AG10803 (cell line): ENCODE measurements at regions not wholly inside any gene's neighbourhood (a gene's known extent, or its start where the extent isn't known, plus 50 kb on each side); places are given as distances from the start of the nearest gene placed in this dataset.
A peak's percentile ranks its signal among the peaks of the same experiment; 100 is the strongest.
"Not testable (repeated sequence)": the region's sequence is repeated elsewhere in the genome, so short reads cannot be mapped to it uniquely, and the experiment has no call there.

Experiments
- DNase-seq: peaks from one replicate; pipeline ENCODE4 v3.0.0; 2010; ENCODE audit warnings: low read depth
- H3K4me3 ChIP-seq: 2 replicates; pipeline ENCODE4 v1.5.1; 2011; ENCODE audit warnings: mild to moderate bottlenecking, low read length, control low read depth
- TF ChIP-seq, protein P1 (sequence below): conservative IDR thresholded peaks from 2 replicates; pipeline ENCODE4 v1.5.1; 2011; ENCODE audit warnings: mild to moderate bottlenecking, low read length, control low read depth, inconsistent platforms

DNA sequence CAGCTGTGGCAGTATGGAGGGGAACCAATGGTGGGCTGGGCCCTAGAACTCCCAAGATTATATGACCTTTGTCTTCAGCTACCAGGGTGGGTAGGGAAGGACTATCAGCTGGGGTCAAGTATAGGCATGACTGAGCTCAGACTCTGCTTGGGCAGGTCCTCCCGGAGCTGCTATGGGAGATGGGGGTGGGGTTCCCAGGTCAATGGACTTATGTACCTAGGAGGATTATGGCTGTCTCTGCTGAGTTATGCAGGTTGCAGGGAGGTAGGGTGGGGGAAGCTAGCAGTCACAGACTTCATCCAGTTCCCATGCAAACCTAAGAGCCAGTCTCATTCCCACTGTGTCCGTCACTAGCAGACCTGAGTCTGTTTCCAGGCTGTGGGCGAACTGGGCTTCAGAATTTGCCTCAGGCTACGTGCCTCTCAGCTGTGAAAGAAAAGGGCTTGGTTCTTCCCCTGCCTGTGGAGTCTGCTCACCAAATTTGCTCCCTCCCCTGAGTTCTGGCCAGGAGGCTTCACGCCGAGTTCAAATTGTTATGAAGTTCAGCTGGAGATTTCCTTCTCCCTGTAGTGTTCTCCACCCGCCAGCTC is 985.8 kb upstream of the NRXN1 start:
- DNase-seq: no peak
- no peak overlapping the region for H3K4me3 ChIP-seq
- TF ChIP-seq, protein P1, sequence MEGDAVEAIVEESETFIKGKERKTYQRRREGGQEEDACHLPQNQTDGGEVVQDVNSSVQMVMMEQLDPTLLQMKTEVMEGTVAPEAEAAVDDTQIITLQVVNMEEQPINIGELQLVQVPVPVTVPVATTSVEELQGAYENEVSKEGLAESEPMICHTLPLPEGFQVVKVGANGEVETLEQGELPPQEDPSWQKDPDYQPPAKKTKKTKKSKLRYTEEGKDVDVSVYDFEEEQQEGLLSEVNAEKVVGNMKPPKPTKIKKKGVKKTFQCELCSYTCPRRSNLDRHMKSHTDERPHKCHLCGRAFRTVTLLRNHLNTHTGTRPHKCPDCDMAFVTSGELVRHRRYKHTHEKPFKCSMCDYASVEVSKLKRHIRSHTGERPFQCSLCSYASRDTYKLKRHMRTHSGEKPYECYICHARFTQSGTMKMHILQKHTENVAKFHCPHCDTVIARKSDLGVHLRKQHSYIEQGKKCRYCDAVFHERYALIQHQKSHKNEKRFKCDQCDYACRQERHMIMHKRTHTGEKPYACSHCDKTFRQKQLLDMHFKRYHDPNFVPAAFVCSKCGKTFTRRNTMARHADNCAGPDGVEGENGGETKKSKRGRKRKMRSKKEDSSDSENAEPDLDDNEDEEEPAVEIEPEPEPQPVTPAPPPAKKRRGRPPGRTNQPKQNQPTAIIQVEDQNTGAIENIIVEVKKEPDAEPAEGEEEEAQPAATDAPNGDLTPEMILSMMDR: no peak

DNA sequence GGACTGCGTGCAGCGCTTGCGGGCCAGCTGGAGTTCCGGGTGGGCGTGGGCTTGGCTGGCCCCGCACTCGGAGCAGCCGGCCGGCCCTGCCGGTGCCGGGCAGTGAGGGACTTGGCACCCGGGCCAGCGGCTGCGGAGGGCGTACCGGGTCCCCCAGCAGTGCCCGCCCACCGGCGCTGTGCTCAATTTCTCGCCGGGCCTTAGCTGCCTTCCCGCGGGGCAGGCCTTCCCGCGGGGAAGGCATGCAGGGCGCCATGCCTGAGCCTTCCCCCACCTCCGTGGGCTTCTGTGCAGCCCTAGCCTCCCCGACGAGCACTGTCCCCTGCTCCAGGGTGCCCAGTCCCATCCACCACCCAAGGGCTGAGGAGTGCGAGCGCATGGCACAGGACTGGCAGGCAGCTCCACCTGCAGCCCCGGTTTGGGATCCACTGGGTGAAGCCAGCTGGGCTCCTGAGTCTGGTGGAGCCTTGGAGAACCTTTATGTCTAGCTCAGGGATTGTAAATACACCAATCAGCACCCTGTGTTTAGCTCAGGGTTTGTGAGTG is 975.0 kb upstream of the NRXN1 start:
- not testable (repeated sequence) for H3K4me3 ChIP-seq, DNase-seq

DNA sequence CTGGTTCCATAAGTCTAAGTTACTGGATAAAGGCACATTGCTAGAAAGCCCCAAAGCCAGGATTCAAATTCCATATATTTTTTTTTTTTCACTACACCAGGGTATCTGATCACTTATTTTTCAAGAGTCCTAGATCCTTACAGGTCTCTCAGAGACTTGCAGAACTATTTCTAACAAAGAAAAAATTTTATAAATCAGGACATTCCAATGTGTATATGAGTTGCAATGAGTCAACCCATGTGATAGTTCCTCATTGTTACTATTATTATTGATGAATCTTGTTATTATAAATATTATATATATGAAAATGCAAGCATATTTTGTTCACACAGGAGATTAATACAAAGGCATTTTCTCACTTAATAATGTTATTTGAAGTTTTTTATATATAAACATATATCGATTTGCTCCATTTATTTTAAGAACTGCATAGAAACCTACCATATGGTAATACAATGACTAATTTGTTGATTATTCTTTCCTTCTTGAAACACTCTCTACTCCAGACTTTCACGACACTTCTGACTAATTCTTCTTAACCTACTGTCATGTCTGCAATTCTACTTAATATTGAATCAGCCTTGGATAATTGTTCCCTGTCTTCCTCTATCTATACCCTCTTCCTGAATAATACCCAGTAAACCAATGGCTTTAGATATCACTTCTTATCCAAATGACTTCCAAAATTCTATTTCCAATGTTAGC is 968.4 kb upstream of the NRXN1 start:
- TF ChIP-seq, protein P1: no peak
- H3K4me3 ChIP-seq: no peak overlapping the region
- DNase-seq: peak; percentile 12

DNA sequence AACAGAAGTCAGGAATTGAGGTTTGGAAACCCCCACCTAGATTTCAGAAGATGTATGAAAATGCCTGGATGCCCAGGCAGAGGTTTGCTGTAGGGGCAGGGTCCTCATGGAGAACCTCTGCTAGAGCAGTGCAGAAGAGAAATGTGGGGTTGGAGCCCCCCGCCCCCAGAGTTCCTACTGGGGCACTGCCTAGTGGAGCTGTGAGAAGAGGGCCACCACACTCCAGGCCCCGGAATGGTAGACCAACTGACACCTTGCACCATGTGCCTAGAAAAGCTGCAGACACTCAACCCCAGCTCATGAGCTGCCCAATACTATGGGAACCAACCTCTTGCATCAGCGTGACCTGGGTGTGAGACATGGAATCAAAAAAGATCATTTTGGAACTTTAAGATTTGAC is 967.0 kb upstream of the NRXN1 start:
- DNase-seq: no peak

DNA sequence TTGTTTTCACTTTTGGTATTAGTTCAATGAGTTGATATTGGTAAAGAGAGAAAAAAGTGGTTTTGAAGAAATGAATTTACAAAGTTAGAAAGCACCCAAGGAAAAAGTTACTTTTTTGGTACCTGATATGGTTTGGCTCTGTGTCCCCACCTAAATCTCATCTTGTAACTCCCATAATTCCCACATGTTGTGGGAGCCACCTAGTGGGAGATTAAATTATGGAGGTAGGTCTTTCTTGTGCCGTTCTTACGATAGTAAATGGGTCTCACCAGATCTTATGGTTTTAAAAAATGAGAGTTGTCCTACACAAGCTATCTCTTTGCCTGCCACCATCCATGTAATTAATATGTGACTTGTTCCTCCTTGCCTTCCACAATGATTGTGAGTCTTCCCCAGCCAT is 965.6 kb upstream of the NRXN1 start:
- H3K4me3 ChIP-seq: no peak overlapping the region
- TF ChIP-seq, protein P1: no peak
- DNase-seq: no peak

More for the DNA sequence above, 967.0 kb upstream of the NRXN1 start:
- H3K4me3 ChIP-seq: no peak overlapping the region
- TF ChIP-seq, protein P1: no peak

DNA sequence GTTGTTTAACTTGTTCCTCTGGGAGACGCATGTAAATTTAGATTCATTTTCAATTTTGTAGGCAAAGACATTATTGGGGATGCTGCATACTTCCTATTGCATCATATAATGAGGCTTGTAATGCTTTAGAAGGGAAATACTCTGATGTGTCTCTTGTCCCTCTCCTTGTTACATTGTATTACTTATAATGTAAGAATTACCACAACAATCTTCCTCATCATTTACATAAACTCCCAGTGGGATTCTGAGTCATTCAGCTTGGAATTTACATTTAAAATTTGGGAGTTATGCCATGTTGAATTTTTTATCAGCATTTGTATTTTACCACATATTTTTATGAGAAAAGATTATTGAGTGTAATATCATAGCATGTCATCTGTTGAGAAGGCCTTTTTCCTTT is 963.4 kb upstream of the NRXN1 start:
- no peak overlapping the region for H3K4me3 ChIP-seq
- DNase-seq: peak; percentile 86
- TF ChIP-seq, protein P1: no peak

DNA sequence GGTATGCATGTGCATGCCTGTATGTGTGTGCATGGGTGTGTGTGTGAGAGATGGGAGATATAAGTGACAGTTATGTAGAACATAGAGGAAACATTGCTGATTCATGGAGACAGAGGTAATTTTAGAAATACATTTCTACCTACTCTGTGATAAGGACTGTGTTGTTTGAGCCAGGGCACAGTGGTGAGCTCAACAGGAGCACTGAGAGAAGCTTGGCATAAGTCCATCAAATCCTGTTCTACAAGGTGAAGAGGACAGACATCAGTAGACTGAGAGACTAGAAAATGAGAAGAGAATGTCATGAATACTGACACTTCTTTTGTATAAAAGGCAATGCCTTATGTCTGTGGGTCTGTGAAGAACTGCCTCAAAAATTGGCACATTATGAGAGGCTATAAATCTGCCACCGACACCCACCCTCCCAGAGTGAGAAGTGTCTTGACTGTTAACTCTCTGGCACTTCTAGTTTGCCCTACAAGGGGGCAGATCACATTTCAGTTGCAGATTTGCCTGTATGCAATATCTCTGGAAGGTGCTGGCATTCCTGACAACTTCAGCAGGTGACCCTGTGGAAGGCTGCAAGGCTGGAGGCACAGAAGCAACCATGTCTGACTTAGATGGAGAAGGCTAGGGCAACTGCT is 962.3 kb upstream of the NRXN1 start:
- TF ChIP-seq, protein P1: no peak
- no peak for DNase-seq
- no peak overlapping the region for H3K4me3 ChIP-seq
